ENCODE measurements at regions not wholly inside any gene's neighbourhood (a gene's known extent, or its start where the extent isn't known, plus 50 kb on each side); places are given as distances from the start of the nearest gene placed in this dataset.
A peak's percentile ranks its signal among the peaks of the same experiment; 100 is the strongest.

DNA sequence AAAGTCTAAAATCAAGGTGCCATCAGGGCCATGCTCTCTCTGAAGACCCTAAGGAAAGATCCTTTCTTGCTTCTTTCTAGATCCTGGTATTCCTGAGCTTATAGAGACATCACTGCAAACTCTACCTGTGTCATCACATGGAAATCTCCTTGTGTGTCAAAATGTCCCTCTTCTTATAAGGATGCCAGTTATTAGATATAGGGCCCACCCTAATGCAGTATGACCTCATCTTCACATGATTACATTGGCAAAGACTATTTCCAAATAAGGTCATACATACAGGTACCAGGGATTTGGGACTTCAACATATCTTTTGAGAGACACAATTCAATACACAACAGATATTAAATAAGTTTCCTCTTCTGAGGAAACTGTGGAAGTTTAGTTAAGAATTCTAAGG lies 123.9 kb downstream of the UNC5CL start:
- no peak for DNase-seq (ENCODE audit: low spot score)
- intact Hi-C loops (cut with DNase I), result no loop called here

DNA sequence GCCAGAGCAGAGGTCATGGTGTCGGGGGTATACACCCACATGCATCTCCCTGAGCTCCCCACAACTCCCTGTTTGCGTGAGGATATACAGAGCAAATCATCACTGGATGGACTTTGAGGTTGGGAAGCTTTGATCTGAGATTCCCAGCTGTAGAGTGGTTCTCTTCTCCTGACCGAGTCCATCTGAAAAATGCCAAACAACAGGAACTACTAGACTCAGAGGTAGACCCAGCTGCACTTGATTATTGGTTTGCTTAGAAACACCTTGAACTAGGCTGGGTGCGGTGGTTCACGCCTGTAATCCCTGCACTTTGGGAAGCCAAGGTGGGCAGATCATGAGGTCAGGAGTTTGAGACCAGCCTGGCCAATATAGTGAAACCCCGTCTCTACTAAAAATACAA lies 125.0 kb downstream of the UNC5CL start:
- intact Hi-C loops (cut with DNase I), result no loop called here
- DNase-seq (ENCODE audit: low spot score), result no peak

- no peak for DNase-seq (ENCODE audit: low spot score)
- intact Hi-C loops (cut with DNase I), result no loop called here
Measured at GRCh38 chr6:40912158-40912946, 126.7 kb downstream of the UNC5CL start.

GRCh38 chr6:40910260-40910893 lies 128.6 kb downstream of the UNC5CL start:
- intact Hi-C loops (cut with DNase I), result no loop called here

GRCh38 chr6:40909811-40910210 lies 129.2 kb downstream of the UNC5CL start:
- intact Hi-C loops (cut with DNase I), result no loop called here
- no peak for DNase-seq (ENCODE audit: low spot score)

More at GRCh38 chr6:40910260-40910893, 128.6 kb downstream of the UNC5CL start:
- no peak for DNase-seq (ENCODE audit: low spot score)

- intact Hi-C loops (cut with DNase I), result no loop called here
Measured at GRCh38 chr6:40907198-40907701, 131.8 kb downstream of the UNC5CL start.

GRCh38 chr6:40906759-40907158 lies 132.3 kb downstream of the UNC5CL start:
- DNase-seq (ENCODE audit: low spot score), result no peak

More at GRCh38 chr6:40907198-40907701, 131.8 kb downstream of the UNC5CL start:
- no peak for DNase-seq (ENCODE audit: low spot score)

DNA sequence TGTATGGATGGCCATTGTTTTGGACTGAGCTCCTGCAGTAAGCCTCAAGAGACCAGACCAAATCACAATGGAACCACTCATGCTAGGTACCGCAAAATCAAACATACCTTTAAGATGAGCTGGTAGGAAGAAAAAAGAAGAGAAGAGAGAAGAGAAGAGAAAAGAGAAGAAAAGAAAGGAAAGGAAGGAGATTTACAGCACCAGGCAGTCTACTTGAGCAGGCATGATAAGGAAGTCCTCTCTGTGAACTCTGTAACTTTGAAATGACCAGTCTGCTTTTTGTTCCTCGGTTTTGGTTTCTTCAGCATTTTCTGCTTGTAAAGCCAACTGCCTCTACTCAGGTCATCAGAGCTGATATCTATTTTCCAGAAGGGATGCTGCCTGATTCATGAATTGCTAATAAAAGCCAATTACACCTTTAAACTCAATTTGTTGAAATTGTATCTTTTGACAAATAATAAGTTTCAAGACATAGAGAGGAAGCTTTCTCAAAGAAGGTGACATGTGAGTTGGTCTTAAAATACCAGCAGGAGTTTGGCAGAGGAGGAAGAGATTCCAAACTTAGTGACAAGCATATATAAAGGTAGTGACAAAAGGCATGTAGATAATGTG lies 134.3 kb downstream of the UNC5CL start:
- intact Hi-C loops (cut with DNase I), result no loop called here
- DNase-seq (ENCODE audit: low spot score), result no peak

More at GRCh38 chr6:40906759-40907158, 132.3 kb downstream of the UNC5CL start:
- intact Hi-C loops (cut with DNase I), result no loop called here

DNA sequence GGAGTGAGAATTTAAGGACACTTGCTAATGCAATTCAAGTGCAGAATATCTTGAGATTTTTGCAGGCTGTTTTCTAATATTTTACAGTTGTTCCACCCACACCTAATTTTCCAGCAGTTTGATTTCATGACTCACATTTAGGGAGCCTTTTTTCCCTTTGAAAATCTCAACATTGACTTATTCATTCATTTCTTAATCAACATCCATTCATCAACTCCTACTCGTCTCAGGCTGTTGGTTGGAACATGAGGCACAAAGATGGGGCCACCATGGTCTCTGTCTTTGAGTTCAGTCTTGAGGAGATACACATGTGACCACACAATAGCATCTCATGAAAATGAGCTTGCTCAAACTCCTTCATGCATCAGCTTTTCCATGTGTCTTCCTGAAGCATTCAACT lies 135.6 kb downstream of the UNC5CL start:
- intact Hi-C loops (cut with DNase I), result no loop called here

DNA sequence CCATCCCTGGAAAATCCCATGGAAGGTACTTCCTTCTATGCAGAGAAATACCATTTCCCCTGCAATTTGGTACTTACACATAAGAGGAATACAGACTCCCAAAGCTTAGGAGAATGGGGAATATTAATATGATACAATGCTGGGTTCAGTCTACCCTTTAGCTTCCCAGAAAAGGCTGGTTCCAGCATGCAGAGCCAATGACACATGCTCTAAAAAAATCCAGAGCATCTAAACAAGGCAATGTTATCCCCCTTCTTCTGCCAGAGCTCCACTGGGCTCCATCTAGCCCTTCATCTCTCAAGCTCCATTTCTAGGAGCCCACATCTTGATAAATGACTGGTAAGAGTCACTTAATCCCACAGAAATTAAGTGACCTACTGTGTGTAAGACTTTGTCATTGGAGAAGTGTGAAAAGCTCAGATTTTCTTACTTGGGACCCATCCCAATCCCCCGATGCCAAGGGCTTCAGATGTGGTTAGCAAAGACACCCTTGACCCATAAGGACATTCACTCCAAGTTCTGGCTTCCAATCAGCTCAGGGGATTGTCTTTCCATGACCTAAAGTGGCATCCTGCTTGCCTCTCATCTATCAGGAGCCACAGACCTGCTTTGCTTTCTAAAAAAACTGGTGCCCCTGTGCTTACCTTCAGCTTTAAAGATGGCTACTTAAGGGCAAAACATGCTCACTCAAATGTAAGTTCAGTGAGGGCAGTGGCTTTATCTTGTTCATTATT lies 137.5 kb downstream of the UNC5CL start:
- intact Hi-C loops (cut with DNase I), result no loop called here
- DNase-seq (ENCODE audit: low spot score), result no peak

More for the DNA sequence above, 135.6 kb downstream of the UNC5CL start:
- no peak for DNase-seq (ENCODE audit: low spot score)

DNA sequence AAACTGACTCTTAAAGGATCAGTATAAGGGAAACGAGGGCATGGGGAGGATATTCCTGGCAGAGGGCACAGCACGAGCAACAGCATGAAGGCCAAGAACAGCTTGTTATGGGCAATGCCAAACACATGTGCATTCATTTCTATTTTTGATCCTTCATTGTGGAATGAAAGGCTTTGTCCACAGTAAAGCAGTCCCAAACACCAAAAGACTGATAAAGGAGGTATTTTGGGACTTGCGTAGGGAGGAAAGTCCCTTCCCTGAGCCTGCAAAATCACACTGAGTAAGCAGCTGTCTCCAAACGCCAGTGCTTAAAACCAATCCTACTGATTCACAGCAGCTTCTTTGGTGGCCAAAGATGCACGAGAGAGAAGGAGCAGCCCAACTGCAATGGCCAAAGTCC lies 138.2 kb downstream of the UNC5CL start:
- DNase-seq (ENCODE audit: low spot score), result no peak
- intact Hi-C loops (cut with DNase I), result no loop called here

- intact Hi-C loops (cut with DNase I), result loop anchor here in 1 of 2 donors (10.0 kb wide), 1 partner anchor 125 kb away; no protein-coding TSS in a partner anchor
- no peak for DNase-seq (ENCODE audit: low spot score)
Measured at GRCh38 chr6:40899684-40900155, 139.3 kb downstream of the UNC5CL start.

GRCh38 chr6:40898073-40898472 lies 140.9 kb downstream of the UNC5CL start:
- intact Hi-C loops (cut with DNase I), result loop anchor here in 1 of 2 donors (10.0 kb wide), 1 partner anchor 127 kb away; no protein-coding TSS in a partner anchor
- DNase-seq (ENCODE audit: low spot score), result no peak

DNA sequence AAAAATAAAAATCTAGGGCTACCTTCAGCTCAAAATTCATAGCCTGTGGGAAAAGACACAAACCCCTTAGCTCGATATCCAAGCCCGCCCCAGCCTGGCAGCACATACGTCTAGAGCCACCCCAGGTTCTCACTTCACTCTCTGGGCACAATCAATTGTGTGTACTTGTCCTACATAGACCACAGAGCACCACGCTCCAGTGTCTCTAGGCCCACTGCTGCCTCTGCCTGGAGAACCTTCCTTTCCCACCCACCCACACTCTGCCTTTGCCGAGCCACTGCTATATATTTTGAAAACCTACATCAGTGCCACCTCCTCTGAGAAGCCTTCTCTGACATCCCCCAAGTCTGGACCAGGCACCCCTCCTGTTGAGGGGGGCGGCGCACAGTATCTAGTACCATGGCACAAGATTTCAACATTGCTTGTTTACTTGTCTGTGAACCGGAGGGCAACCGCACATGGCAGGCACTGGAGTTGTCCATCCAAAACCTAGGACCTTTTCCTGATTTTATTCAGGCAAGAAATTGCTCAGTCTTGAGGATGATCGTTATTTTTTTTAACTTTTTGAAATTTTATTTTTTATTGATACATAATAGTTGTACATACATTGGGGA lies 141.5 kb downstream of the UNC5CL start:
- intact Hi-C loops (cut with DNase I), result loop anchor here in 1 of 2 donors (10.0 kb wide), 1 partner anchor 127 kb away; no protein-coding TSS in a partner anchor
- DNase-seq (ENCODE audit: low spot score), result no peak

DNA sequence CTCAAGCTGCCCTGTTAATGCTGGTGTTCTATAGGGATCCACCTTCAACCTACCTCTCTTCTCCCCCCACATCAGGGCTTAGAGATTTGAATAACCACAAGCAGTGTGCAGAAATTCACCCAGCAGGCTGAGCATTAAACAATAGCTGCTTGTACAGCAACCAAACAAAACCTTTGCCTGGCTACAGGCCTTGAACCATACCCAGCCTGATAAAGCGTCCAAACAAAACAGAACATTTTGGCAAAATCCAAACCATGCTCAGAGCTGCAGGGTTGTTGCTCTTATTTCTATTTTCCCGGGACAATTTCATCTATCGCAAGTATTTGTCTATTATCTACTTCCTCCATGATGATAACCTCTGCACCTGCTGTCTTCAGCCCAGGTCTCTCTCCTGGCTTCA lies 142.3 kb downstream of the UNC5CL start:
- no peak for DNase-seq (ENCODE audit: low spot score)
- intact Hi-C loops (cut with DNase I), result loop anchor here in 1 of 2 donors (10.0 kb wide), 1 partner anchor 128 kb away; no protein-coding TSS in a partner anchor

DNA sequence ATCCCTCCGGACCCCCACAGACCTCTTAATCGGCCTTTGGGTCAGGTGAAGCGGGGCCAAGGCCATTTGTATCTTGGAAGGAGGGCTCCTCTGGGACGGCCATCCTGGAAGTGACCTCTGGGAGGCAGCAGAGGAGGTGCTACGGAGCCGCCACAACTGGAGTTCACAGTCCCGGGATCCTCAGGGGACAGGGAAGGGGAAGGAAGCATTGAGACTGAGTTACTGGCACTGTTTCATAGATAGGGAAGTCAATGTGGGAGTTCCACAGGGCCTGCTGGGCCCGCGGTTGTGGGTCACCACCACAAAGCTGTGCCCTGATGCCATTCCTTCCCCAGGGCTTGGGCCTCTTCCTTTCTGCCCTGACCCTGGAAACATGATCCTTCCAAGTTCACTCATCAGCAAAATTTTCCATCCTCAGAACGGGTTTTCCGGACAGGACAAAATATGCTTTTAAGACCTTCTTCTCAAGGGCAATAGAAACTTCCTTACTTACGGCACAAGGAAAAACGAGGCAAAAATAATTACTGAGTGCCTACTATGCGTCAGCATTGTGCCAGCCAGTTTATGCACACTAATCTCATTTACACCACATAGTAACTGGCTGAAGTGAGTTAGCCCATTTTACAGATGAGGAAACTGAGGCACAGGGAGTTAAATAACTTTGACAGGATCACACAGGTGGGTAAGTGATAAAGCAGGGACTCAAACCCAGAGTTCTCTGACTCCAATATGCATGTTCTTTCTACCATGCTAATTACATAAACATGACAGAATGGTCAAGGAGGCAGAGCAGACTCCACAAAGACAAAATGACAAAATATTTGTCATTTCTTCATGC lies 143.8 kb downstream of the UNC5CL start:
- intact Hi-C loops (cut with DNase I), result loop anchor here in 1 of 2 donors (10.0 kb wide), 1 partner anchor 130 kb away; no protein-coding TSS in a partner anchor
- DNase-seq (ENCODE audit: low spot score), result peak; percentile 82

DNA sequence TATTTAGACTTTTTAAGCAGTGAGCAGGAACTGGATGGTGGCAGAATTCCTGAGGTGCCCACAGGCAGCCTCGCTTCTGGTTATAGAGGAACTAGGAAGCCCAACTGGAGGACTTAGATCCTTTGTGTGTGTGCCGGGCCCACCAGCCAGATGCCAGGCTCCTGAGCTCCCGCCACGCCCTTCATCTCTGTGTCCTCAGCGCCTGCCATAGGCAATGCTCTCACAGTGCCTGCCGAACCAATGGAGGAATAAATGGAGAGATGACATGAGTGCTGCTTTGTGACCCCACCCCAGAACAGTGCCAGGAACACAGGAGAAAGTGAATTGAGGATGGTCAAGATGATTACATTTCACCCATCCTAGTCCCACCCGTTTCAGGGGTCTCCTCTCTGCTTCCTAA lies 146.0 kb downstream of the UNC5CL start:
- intact Hi-C loops (cut with DNase I), result loop anchor here in 1 of 2 donors (10.0 kb wide), 1 partner anchor 132 kb away; no protein-coding TSS in a partner anchor
- DNase-seq (ENCODE audit: low spot score), result no peak

- intact Hi-C loops (cut with DNase I), result loop anchor here in 1 of 2 donors (10.0 kb wide), 1 partner anchor 133 kb away; no protein-coding TSS in a partner anchor
- no peak for DNase-seq (ENCODE audit: low spot score)
Measured at GRCh38 chr6:40892223-40892622, 146.8 kb downstream of the UNC5CL start.
